C4-2B (cell line): ENCODE measurements at regions not wholly inside any gene's neighbourhood (a gene's known extent, or its start where the extent isn't known, plus 50 kb on each side); places are given as distances from the start of the nearest gene placed in this dataset.

Experiments
- H3K27ac ChIP-seq: fragments of 450-650 bp; 2 replicates; pipeline ENCODE4 v1.5.1; 2017
- ZFX ChIP-seq: fragments of 450-650 bp; IDR thresholded peaks from 2 replicates; pipeline ENCODE4 v1.6.1; 2017
- TF ChIP-seq, protein P1 (sequence below): fragments of 450-650 bp; conservative IDR thresholded peaks from 2 replicates; pipeline ENCODE4 v1.5.1; 2017; ENCODE audit warnings: mild to moderate bottlenecking

GRCh38 chr13:69296130-69296529 lies 811.5 kb upstream of the ATXN8OS start:
- TF ChIP-seq, protein P1, sequence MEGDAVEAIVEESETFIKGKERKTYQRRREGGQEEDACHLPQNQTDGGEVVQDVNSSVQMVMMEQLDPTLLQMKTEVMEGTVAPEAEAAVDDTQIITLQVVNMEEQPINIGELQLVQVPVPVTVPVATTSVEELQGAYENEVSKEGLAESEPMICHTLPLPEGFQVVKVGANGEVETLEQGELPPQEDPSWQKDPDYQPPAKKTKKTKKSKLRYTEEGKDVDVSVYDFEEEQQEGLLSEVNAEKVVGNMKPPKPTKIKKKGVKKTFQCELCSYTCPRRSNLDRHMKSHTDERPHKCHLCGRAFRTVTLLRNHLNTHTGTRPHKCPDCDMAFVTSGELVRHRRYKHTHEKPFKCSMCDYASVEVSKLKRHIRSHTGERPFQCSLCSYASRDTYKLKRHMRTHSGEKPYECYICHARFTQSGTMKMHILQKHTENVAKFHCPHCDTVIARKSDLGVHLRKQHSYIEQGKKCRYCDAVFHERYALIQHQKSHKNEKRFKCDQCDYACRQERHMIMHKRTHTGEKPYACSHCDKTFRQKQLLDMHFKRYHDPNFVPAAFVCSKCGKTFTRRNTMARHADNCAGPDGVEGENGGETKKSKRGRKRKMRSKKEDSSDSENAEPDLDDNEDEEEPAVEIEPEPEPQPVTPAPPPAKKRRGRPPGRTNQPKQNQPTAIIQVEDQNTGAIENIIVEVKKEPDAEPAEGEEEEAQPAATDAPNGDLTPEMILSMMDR = no peak
- TF ChIP-seq ZFX = no peak
- H3K27ac ChIP-seq = no peak overlapping the region

- TF ChIP-seq ZFX = no peak
- TF ChIP-seq, protein P1 = no peak
- H3K27ac ChIP-seq = no peak overlapping the region
Measured at GRCh38 chr13:69292789-69293425, 814.7 kb upstream of the ATXN8OS start.

- no peak overlapping the region for H3K27ac ChIP-seq
- TF ChIP-seq, protein P1 = no peak
Measured at GRCh38 chr13:69291292-69291906, 816.2 kb upstream of the ATXN8OS start.

GRCh38 chr13:69288026-69288425 lies 819.6 kb upstream of the ATXN8OS start:
- TF ChIP-seq, protein P1 = no peak
- TF ChIP-seq ZFX = no peak
- H3K27ac ChIP-seq = no peak overlapping the region

DNA sequence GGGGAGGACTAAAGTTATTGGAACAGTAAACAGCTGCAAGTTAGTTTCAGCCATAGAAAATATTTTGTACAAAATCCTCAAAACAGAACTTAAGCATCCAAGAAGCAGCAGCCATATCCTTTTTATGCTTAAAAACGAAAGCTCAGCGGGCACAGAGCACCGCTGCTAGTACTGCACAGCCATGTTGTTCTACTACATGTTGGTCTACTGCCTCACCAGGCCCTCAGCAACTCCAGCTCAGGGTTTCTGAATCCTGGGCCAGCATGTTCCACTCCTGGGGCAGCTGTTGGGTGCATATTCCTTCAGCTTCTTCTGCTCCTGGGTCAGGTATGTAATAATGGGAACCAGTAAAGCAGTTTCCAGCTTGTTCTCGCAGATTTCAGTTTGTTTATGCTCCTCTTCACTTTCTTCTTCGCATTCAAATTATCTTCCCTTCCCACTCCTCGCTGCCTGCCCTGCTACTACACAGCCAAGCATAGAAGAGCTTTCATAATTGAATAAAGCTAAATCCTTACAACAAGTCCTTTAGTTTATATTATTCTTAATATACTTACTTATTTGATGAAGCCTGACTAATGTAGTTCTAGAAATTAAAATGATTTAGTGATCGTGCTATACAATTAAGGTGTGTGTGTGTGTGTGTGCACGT lies 820.5 kb upstream of the ATXN8OS start:
- TF ChIP-seq, protein P1 = no peak
- TF ChIP-seq ZFX = no peak
- H3K27ac ChIP-seq = no peak overlapping the region

- H3K27ac ChIP-seq = no peak overlapping the region
- no peak for TF ChIP-seq ZFX
- TF ChIP-seq, protein P1 = no peak
Measured at GRCh38 chr13:69283837-69284236, 823.8 kb upstream of the ATXN8OS start.

GRCh38 chr13:69283301-69283700 lies 824.3 kb upstream of the ATXN8OS start:
- no peak for TF ChIP-seq ZFX
- H3K27ac ChIP-seq = no peak overlapping the region

GRCh38 chr13:69280399-69280798 lies 827.2 kb upstream of the ATXN8OS start:
- TF ChIP-seq ZFX = no peak
- TF ChIP-seq, protein P1 = no peak
- H3K27ac ChIP-seq = no peak overlapping the region
